ENCODE measurements at regions not wholly inside any gene's neighbourhood (a gene's known extent, or its start where the extent isn't known, plus 50 kb on each side); places are given as distances from the start of the nearest gene placed in this dataset.

DNA sequence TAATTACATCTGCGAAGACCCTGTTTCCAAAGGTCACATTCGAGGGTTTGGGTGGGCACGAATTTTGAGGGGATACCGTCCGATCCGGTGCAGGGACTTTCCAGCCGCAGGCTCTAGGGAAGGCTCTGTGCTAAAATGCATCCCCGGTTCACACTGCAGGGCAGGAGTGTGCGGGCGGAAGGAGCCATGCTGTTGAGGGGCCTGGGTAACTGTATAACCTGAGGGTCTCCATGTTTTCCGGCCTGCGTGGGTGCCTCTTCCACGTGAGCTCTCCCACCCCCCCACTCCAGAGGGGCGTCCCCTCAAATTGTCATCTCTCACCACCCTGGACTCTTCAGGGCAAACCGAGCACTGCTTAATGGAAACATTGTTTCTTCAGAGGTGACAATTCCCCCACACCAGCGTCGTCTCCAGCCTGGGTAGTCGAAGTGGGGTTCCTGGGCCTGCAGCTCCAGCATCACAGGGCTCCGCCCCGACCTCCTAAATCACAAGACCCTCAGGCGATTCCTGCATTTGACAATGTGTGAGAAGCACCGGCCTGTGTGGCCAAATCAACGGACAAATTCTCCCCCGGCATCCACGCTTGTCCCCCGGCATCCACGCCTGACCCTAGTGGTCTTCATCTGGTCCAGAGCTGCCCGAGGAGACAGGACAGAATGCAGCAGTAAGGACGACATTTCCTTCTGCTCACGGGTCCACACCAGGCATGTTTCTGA lies 51.2 kb downstream of the FOXL3 start:
- H3K4me1 Mint-ChIP-seq (ENCODE audit: low read depth), result peaks cover 6% of the 10 kb centered on the region
- ChIA-PET CTCF (no interaction called here), POLR2A (interaction anchor here (1.0 kb wide), 1 partner anchor 11 kb away, joined by 3 read pairs; no protein-coding TSS in a partner anchor)
- no peak overlapping the region for H3K4me3 Mint-ChIP-seq
- H3K27me3 Mint-ChIP-seq (ENCODE audit: low read depth), result no peaks in the 10 kb centered on the region
- H3K36me3 Mint-ChIP-seq (ENCODE audit: low read depth), result no peaks in the 10 kb centered on the region
- no peak overlapping the region for H3K27ac Mint-ChIP-seq
- no peaks in the 10 kb centered on the region for H3K9me3 Mint-ChIP-seq (ENCODE audit: insufficient read depth)
- DNase-seq (no peak), ATAC-seq (no peak)

DNA sequence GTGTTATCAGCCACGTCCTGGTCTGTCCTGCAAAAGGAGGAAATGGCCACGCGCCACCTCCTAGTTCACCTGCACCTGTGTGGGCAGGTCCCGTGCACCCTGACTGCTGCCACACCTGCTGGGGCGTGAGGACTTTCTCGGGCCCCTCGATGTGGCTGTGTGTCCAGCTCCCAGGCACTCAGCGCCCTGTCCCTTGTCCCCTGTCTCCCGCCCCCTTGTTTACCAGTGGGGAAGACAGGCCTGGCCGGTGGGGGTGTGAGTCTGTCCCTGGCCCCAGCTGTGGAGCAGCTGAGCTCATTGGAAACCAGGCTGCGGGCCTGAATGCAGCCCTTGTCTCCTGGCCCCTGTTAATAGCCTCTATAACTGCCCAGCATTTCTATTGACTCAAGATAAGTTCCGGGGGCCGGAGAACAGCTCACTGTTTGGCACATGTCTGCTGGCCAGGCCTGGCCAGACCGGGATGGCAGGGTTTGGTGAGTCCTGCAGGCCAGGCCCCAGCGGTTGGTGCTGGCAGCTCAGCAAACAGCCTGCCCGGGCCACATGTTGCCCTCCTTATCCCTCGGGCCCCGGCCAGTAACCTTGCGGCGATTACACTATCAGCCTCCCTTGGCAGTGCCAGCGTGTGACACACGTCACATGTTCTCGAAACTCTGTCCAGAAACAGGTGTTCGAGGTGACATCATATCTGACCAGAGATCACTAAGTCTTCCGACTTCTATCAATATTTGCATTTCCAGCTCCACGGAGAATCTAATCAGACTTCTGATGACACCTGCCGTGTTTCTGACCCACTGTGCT lies 52.1 kb downstream of the FOXL3 start:
- Mint-ChIP-seq H3K4me1 (ENCODE audit: low read depth) (peaks cover 4% of the 10 kb centered on the region), H3K27me3 (ENCODE audit: low read depth) (no peaks in the 10 kb centered on the region), H3K27ac (no peak overlapping the region), H3K9me3 (ENCODE audit: insufficient read depth) (no peaks in the 10 kb centered on the region), H3K36me3 (ENCODE audit: low read depth) (no peaks in the 10 kb centered on the region), H3K4me3 (no peak overlapping the region)
- POLR2A ChIA-PET, result interaction anchor here (1.0 kb wide), 1 partner anchor 10 kb away, joined by 3 read pairs; no protein-coding TSS in a partner anchor
- CTCF ChIA-PET, result interaction anchor here (1.2 kb wide), 1 partner anchor 9 kb away, joined by 3 read pairs; no protein-coding TSS in a partner anchor
- DNase-seq (no peak), ATAC-seq (no peak)

- Mint-ChIP-seq H3K4me1 (ENCODE audit: low read depth) (no peaks in the 10 kb centered on the region), H3K4me3 (no peak overlapping the region), H3K27me3 (ENCODE audit: low read depth) (no peaks in the 10 kb centered on the region), H3K27ac (no peak overlapping the region), H3K36me3 (ENCODE audit: low read depth) (peaks cover 5% of the 10 kb centered on the region), H3K9me3 (ENCODE audit: insufficient read depth) (no peaks in the 10 kb centered on the region)
- ATAC-seq (no peak), DNase-seq (no peak)
- ChIA-PET POLR2A (no interaction called here), CTCF (interaction anchor here (1.2 kb wide), 1 partner anchor 9 kb away, joined by 3 read pairs; no protein-coding TSS in a partner anchor)
Observed at GRCh38 chr7:342681-343216, 52.8 kb downstream of the FOXL3 start.

GRCh38 chr7:343227-343822 lies 53.4 kb downstream of the FOXL3 start:
- DNase-seq (no peak), ATAC-seq (no peak)
- Mint-ChIP-seq H3K4me1 (ENCODE audit: low read depth) (no peaks in the 10 kb centered on the region), H3K4me3 (no peak overlapping the region), H3K27me3 (ENCODE audit: low read depth) (no peaks in the 10 kb centered on the region), H3K9me3 (ENCODE audit: insufficient read depth) (no peaks in the 10 kb centered on the region), H3K36me3 (ENCODE audit: low read depth) (peaks cover 5% of the 10 kb centered on the region), H3K27ac (no peak overlapping the region)
- ChIA-PET CTCF (no interaction called here), POLR2A (no interaction called here)

GRCh38 chr7:343864-344607 lies 54.1 kb downstream of the FOXL3 start:
- no peak overlapping the region for H3K4me3 Mint-ChIP-seq
- peaks cover 5% of the 10 kb centered on the region for H3K36me3 Mint-ChIP-seq (ENCODE audit: low read depth)
- POLR2A ChIA-PET, result no interaction called here
- H3K27me3 Mint-ChIP-seq (ENCODE audit: low read depth), result no peaks in the 10 kb centered on the region
- no peaks in the 10 kb centered on the region for H3K9me3 Mint-ChIP-seq (ENCODE audit: insufficient read depth)
- peaks cover 3% of the 10 kb centered on the region for H3K4me1 Mint-ChIP-seq (ENCODE audit: low read depth)
- ATAC-seq, result no peak
- no peak for DNase-seq
- CTCF ChIA-PET, result no interaction called here
- no peak overlapping the region for H3K27ac Mint-ChIP-seq

DNA sequence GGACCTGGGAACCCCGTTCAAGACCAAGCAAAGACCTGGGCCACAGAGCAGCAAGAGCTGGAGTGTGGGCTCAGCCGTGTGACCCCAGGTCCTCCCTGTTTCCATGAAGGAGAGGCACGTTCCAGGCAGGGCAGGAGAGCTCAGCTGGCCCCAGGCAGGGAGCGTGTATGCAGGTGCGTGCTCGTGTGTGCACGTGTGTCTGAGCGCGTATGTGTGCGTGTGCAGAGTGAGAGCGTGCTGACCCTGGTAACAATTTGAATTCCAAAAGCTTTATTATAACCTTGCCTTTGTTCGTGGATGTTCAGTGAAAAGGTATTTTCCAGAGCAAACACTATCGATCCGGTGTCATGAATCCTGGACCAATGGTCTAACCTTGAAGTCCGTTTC lies 54.6 kb downstream of the FOXL3 start:
- H3K27me3 Mint-ChIP-seq (ENCODE audit: low read depth), result no peaks in the 10 kb centered on the region
- CTCF ChIA-PET, result no interaction called here

GRCh38 chr7:346116-346898 lies 56.3 kb downstream of the FOXL3 start:
- ATAC-seq, result no peak
- Mint-ChIP-seq H3K27me3 (ENCODE audit: low read depth) (no peaks in the 10 kb centered on the region), H3K36me3 (ENCODE audit: low read depth) (peaks cover 5% of the 10 kb centered on the region), H3K4me1 (ENCODE audit: low read depth) (peaks cover 3% of the 10 kb centered on the region), H3K4me3 (no peak overlapping the region), H3K27ac (no peak overlapping the region), H3K9me3 (ENCODE audit: insufficient read depth) (no peaks in the 10 kb centered on the region)
- no peak for DNase-seq
- ChIA-PET CTCF (interaction anchor here (0.8 kb wide), 1 partner anchor 24 kb away, joined by 3 read pairs; no protein-coding TSS in a partner anchor), POLR2A (interaction anchor here (0.7 kb wide), 1 partner anchor 1055 kb away, joined by 3 read pairs; no protein-coding TSS in a partner anchor)

More for the DNA sequence above, 54.6 kb downstream of the FOXL3 start:
- Mint-ChIP-seq H3K9me3 (ENCODE audit: insufficient read depth) (no peaks in the 10 kb centered on the region), H3K4me3 (no peak overlapping the region), H3K27ac (no peak overlapping the region), H3K36me3 (ENCODE audit: low read depth) (peaks cover 5% of the 10 kb centered on the region), H3K4me1 (ENCODE audit: low read depth) (peaks cover 3% of the 10 kb centered on the region)
- ATAC-seq, result no peak
- POLR2A ChIA-PET, result no interaction called here
- DNase-seq, result no peak

- Mint-ChIP-seq H3K36me3 (ENCODE audit: low read depth) (peaks cover 5% of the 10 kb centered on the region), H3K4me1 (ENCODE audit: low read depth) (peaks cover 9% of the 10 kb centered on the region), H3K9me3 (ENCODE audit: insufficient read depth) (no peaks in the 10 kb centered on the region), H3K27ac (no peak overlapping the region), H3K4me3 (no peak overlapping the region), H3K27me3 (ENCODE audit: low read depth) (no peaks in the 10 kb centered on the region)
- ChIA-PET POLR2A (no interaction called here), CTCF (no interaction called here)
- ATAC-seq, result no peak
- no peak for DNase-seq
Observed at GRCh38 chr7:347001-347590, 57.1 kb downstream of the FOXL3 start.

DNA sequence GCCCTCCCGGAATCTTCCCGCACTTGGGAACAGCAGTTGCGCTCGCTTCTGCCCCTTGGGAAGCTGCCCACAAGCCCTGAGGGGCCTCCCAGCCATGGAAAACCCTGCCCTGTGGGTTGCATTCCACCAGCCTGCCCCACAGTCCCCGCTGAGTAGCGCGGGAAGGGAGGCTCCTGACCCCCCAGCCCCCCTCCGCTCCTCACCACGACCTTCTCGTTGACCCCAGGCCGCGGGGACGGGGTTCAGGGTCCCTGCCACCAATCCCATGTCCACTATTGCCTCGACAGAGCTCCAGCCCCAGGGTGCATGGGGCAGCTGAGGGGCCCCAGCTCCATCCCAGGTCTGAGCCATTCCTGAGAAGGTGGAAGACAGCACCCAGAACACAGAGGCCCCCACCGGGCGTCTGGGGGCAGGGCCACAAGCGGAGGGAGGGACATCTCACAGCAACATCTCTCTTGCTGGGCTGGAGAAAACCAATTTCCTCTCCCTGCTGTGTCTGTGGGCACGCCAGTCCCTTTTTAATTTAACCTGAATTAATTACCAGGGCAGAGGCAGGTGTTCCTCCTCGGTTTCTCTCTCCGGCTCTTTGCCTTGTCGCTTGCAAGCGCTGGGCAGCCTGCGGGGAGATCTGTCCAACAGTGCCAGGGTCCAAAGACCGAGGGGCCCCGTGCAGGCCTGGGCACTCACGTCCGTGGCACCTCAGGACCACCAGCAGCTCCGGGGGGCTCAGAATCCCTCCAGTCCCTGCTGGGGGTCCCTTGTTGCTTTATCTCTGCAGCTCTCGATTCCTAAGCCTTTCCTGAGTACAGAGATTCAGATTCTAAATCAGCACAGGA lies 57.9 kb downstream of the FOXL3 start:
- Mint-ChIP-seq H3K4me3 (no peak overlapping the region), H3K9me3 (ENCODE audit: insufficient read depth) (no peaks in the 10 kb centered on the region), H3K27ac (no peak overlapping the region), H3K36me3 (ENCODE audit: low read depth) (peaks cover 5% of the 10 kb centered on the region), H3K27me3 (ENCODE audit: low read depth) (no peaks in the 10 kb centered on the region), H3K4me1 (ENCODE audit: low read depth) (peaks cover 16% of the 10 kb centered on the region)
- DNase-seq (no peak), ATAC-seq (no peak)
- CTCF ChIA-PET, result no interaction called here
- POLR2A ChIA-PET, result no interaction called here

GRCh38 chr7:348480-348844 lies 58.5 kb downstream of the FOXL3 start:
- POLR2A ChIA-PET, result no interaction called here
- DNase-seq (no peak), ATAC-seq (no peak)
- Mint-ChIP-seq H3K27me3 (ENCODE audit: low read depth) (no peaks in the 10 kb centered on the region), H3K27ac (no peak overlapping the region), H3K4me1 (ENCODE audit: low read depth) (peaks cover 16% of the 10 kb centered on the region), H3K9me3 (ENCODE audit: insufficient read depth) (no peaks in the 10 kb centered on the region), H3K4me3 (no peak overlapping the region), H3K36me3 (ENCODE audit: low read depth) (peaks cover 5% of the 10 kb centered on the region)
- CTCF ChIA-PET, result no interaction called here

Data from activated CD8-positive, alpha-beta T cell treated with anti-CD3 and anti-CD28 coated beads, Interleukin-2, amount 10 ng/mL, durations not matched to agents 7 days and 5 days (primary cell).